ENCODE measurements at regions not wholly inside any gene's neighbourhood (a gene's known extent, or its start where the extent isn't known, plus 50 kb on each side); places are given as distances from the start of the nearest gene placed in this dataset.

DNA sequence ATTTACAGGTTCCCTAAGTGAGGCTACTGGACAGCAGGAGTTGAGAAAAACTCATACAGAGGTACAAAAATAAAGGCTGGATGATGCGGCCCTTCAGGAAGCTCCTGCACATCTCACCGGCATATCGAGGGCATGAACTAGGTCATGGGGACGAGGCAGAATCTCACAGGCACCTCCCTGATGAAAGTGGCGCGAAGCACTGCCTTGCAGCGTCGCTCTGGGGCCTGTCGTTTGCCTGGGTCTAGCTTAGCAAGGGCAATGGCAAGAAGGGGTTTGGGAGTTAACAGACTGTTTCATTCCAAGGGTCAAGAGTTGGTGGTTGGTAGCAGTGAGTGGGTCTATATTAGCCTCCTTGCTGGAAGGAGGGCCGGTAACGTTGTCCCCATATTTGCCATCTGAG lies 103.5 kb upstream of the IRF2BP2 start:
- H3K27me3 Mint-ChIP-seq (ENCODE audit: insufficient read depth, low read depth): peaks cover 6% of the 10 kb centered on the region
- H3K4me3 Mint-ChIP-seq: no peak overlapping the region
- H3F3A ChIP-seq (ENCODE audit: low read depth): no peaks in the 10 kb centered on the region
- H3K27ac ChIP-seq: no peak overlapping the region
- H3K36me3 Mint-ChIP-seq: no peaks in the 10 kb centered on the region
- H3K27ac Mint-ChIP-seq: no peak overlapping the region
- H3K36me3 ChIP-seq: no peaks in the 10 kb centered on the region
- no peak overlapping the region for H3K4me2 ChIP-seq
- H3K9me3 Mint-ChIP-seq: peaks cover 2% of the 10 kb centered on the region
- no peak overlapping the region for H3K4me3 ChIP-seq
- TF ChIP-seq EZH2phosphoT487 (IDR thresholded peaks at IDR 0.05) (no peak), EZH2 (IDR thresholded peaks at IDR 0.05) (no peak), CTCF (IDR thresholded peaks at IDR 0.05) (no peak)
- peaks cover 5% of the 10 kb centered on the region for H3K4me1 ChIP-seq
- no peaks in the 10 kb centered on the region for H3K27me3 ChIP-seq
- H2AFZ ChIP-seq (replicated peaks): no peak overlapping the region
- no peaks in the 10 kb centered on the region for H4K20me1 ChIP-seq (ENCODE audit: low read depth)
- H3K4me1 Mint-ChIP-seq: peaks cover 33% of the 10 kb centered on the region
- H3K79me2 ChIP-seq (ENCODE audit: low read depth): no peaks in the 10 kb centered on the region
- no peak overlapping the region for H3K9ac ChIP-seq
- DNase-seq (ENCODE audit: low spot score): no peak
- H3K9me3 ChIP-seq (ENCODE audit: low read depth): no peaks in the 10 kb centered on the region

GRCh38 chr1:234712891-234713305 lies 102.9 kb upstream of the IRF2BP2 start:
- Histone ChIP-seq H3K9ac (no peak overlapping the region), H3K4me2 (no peak overlapping the region), H3F3A (ENCODE audit: low read depth) (no peaks in the 10 kb centered on the region), H4K20me1 (ENCODE audit: low read depth) (no peaks in the 10 kb centered on the region), H3K4me3 (no peak overlapping the region), H3K9me3 (ENCODE audit: low read depth) (no peaks in the 10 kb centered on the region), H3K36me3 (no peaks in the 10 kb centered on the region), H3K79me2 (ENCODE audit: low read depth) (no peaks in the 10 kb centered on the region), H2AFZ (replicated peaks) (no peak overlapping the region), H3K4me1 (peaks cover 4% of the 10 kb centered on the region), H3K27ac (no peak overlapping the region), H3K27me3 (no peaks in the 10 kb centered on the region)
- Mint-ChIP-seq H3K4me3 (no peak overlapping the region), H3K9me3 (peaks cover 2% of the 10 kb centered on the region), H3K27ac (no peak overlapping the region), H3K4me1 (peaks cover 27% of the 10 kb centered on the region), H3K36me3 (no peaks in the 10 kb centered on the region), H3K27me3 (ENCODE audit: insufficient read depth, low read depth) (peaks cover 6% of the 10 kb centered on the region)
- DNase-seq (ENCODE audit: low spot score): no peak
- TF ChIP-seq EZH2 (IDR thresholded peaks at IDR 0.05) (no peak), CTCF (IDR thresholded peaks at IDR 0.05) (no peak), EZH2phosphoT487 (IDR thresholded peaks at IDR 0.05) (no peak)

GRCh38 chr1:234710936-234711724 lies 101.2 kb upstream of the IRF2BP2 start:
- Histone ChIP-seq H3K9me3 (ENCODE audit: low read depth) (no peaks in the 10 kb centered on the region), H3K79me2 (ENCODE audit: low read depth) (no peaks in the 10 kb centered on the region), H2AFZ (replicated peaks) (no peak overlapping the region), H3K9ac (no peak overlapping the region), H4K20me1 (ENCODE audit: low read depth) (no peaks in the 10 kb centered on the region), H3F3A (ENCODE audit: low read depth) (no peaks in the 10 kb centered on the region), H3K36me3 (no peaks in the 10 kb centered on the region), H3K27me3 (no peaks in the 10 kb centered on the region), H3K4me3 (no peak overlapping the region), H3K4me2 (no peak overlapping the region), H3K27ac (no peak overlapping the region), H3K4me1 (no peaks in the 10 kb centered on the region)
- peaks cover 10% of the 10 kb centered on the region for H3K4me1 Mint-ChIP-seq
- no peak overlapping the region for H3K27ac Mint-ChIP-seq
- no peaks in the 10 kb centered on the region for H3K36me3 Mint-ChIP-seq
- H3K4me3 Mint-ChIP-seq: no peak overlapping the region
- no peak for DNase-seq (ENCODE audit: low spot score)
- peaks cover 2% of the 10 kb centered on the region for H3K9me3 Mint-ChIP-seq
- no peak for TF ChIP-seq EZH2phosphoT487 (IDR thresholded peaks at IDR 0.05)
- no peak for TF ChIP-seq EZH2 (IDR thresholded peaks at IDR 0.05)
- no peak for TF ChIP-seq CTCF (IDR thresholded peaks at IDR 0.05)
- peaks cover 6% of the 10 kb centered on the region for H3K27me3 Mint-ChIP-seq (ENCODE audit: insufficient read depth, low read depth)

Measured in neural progenitor cell (in vitro differentiated cells).